GM21737 (cell line): ENCODE measurements at regions not wholly inside any gene's neighbourhood (a gene's known extent, or its start where the extent isn't known, plus 50 kb on each side); places are given as distances from the start of the nearest gene placed in this dataset.
"Not testable (repeated sequence)": the region's sequence is repeated elsewhere in the genome, so short reads cannot be mapped to it uniquely, and the experiment has no call there.

Source experiments
- ATAC-seq: cut with Tn5 transposase; IDR thresholded peaks from one replicate; pipeline ENCODE4 v1.9.1; 2021; ENCODE audit warnings: mild to moderate bottlenecking, moderate library complexity; ENCODE audit not compliant: unreplicated experiment

GRCh38 chr1:184821658-184822057, 67.0 kb upstream of the EDEM3 start:
- ATAC-seq = no peak

GRCh38 chr1:184820956-184821355, 66.3 kb upstream of the EDEM3 start:
- no peak for ATAC-seq

GRCh38 chr1:184820218-184820750, 65.6 kb upstream of the EDEM3 start:
- no peak for ATAC-seq

GRCh38 chr1:184818646-184819045, 64.0 kb upstream of the EDEM3 start:
- no peak for ATAC-seq

- not testable (repeated sequence) for ATAC-seq
Measured at GRCh38 chr1:184817003-184817402, 62.3 kb upstream of the EDEM3 start.

- no peak for ATAC-seq
Measured at GRCh38 chr1:184813528-184814089, 59.0 kb upstream of the EDEM3 start.

GRCh38 chr1:184811439-184812111, 56.9 kb upstream of the EDEM3 start:
- no peak for ATAC-seq

- ATAC-seq = no peak
Measured at GRCh38 chr1:184810735-184811343, 56.2 kb upstream of the EDEM3 start.

GRCh38 chr1:184806296-184806721, 51.7 kb upstream of the EDEM3 start:
- no peak for ATAC-seq

- peak; percentile 91 for ATAC-seq
Measured at GRCh38 chr1:184805667-184806295, 51.1 kb upstream of the EDEM3 start.
